ENCODE measurements at regions not wholly inside any gene's neighbourhood (a gene's known extent, or its start where the extent isn't known, plus 50 kb on each side); places are given as distances from the start of the nearest gene placed in this dataset.

- peak; percentile 93 for ATAC-seq
Measured at GRCh38 chr2:138964418-138964817, 184.2 kb upstream of the NXPH2 start.

GRCh38 chr2:138962686-138963085 is 182.5 kb upstream of the NXPH2 start:
- no peak overlapping the region for H2AFZ ChIP-seq (ENCODE audit: low read length)
- H3K27ac ChIP-seq (ENCODE audit: low read length) = no peak overlapping the region
- no peaks in the 10 kb centered on the region for H3K9me2 ChIP-seq (replicated peaks; ENCODE audit: low read length)
- no TSS peak for BruUV-seq (replicated peaks)
- no peaks in the 10 kb centered on the region for H3K79me2 ChIP-seq (ENCODE audit: low read length)
- intact Hi-C loops (cut with micrococcal nuclease) = no loop called here
- H3K4me1 ChIP-seq (ENCODE audit: insufficient read depth, low read length) = peaks cover 17% of the 10 kb centered on the region
- ATAC-seq (no peak), DNase-seq (no peak)
- TF ChIP-seq CTCF (conservative IDR thresholded peaks at IDR 0.05; ENCODE audit: low read depth, low read length) (no peak), EZH2phosphoT487 (IDR thresholded peaks at IDR 0.05; ENCODE audit: borderline replicate concordance, low read length) (no peak), EZH2 (IDR thresholded peaks at IDR 0.05; ENCODE audit: low read length, unreplicated experiment) (no peak)
- no peaks in the 10 kb centered on the region for H3K27me3 ChIP-seq (ENCODE audit: low read length)
- no peak overlapping the region for H3K4me3 ChIP-seq (ENCODE audit: low read length)
- no peak overlapping the region for H3K9ac ChIP-seq (ENCODE audit: low read length)
- H4K20me1 ChIP-seq (ENCODE audit: low read length) = no peaks in the 10 kb centered on the region
- H3K4me2 ChIP-seq (ENCODE audit: low read length) = no peak overlapping the region
- H3F3A ChIP-seq (ENCODE audit: low read length, unreplicated experiment) = no peaks in the 10 kb centered on the region
- CTCF ChIA-PET = no interaction called here
- POLR2A ChIA-PET (ENCODE audit: unreplicated experiment) = no interaction called here
- no peaks in the 10 kb centered on the region for H3K9me3 ChIP-seq (ENCODE audit: low read length)
- H3K36me3 ChIP-seq (ENCODE audit: low read depth, low read length) = no peaks in the 10 kb centered on the region

More at GRCh38 chr2:138964418-138964817, 184.2 kb upstream of the NXPH2 start:
- intact Hi-C loops (cut with micrococcal nuclease) = loop anchor here (1.0 kb wide), 1 partner anchor 15 kb away; no protein-coding TSS in a partner anchor
- no peaks in the 10 kb centered on the region for H3K9me2 ChIP-seq (replicated peaks; ENCODE audit: low read length)
- no peaks in the 10 kb centered on the region for H3K9me3 ChIP-seq (ENCODE audit: low read length)
- no peak overlapping the region for H2AFZ ChIP-seq (ENCODE audit: low read length)
- H3K27me3 ChIP-seq (ENCODE audit: low read length) = no peaks in the 10 kb centered on the region
- TF ChIP-seq EZH2phosphoT487 (IDR thresholded peaks at IDR 0.05; ENCODE audit: borderline replicate concordance, low read length) = no peak
- TF ChIP-seq CTCF (conservative IDR thresholded peaks at IDR 0.05; ENCODE audit: low read depth, low read length) = no peak
- no peak for TF ChIP-seq EZH2 (IDR thresholded peaks at IDR 0.05; ENCODE audit: low read length, unreplicated experiment)
- peak overlapping the region; percentile 26; the same call in 1 of the 2 replicates for H3K4me2 ChIP-seq (ENCODE audit: low read length)
- CTCF ChIA-PET = interaction anchor here (0.5 kb wide), 1 partner anchor 41 kb away, joined by 4 read pairs; no protein-coding TSS in a partner anchor
- H4K20me1 ChIP-seq (ENCODE audit: low read length) = no peaks in the 10 kb centered on the region
- BruUV-seq (replicated peaks) = no TSS peak
- H3K79me2 ChIP-seq (ENCODE audit: low read length) = no peaks in the 10 kb centered on the region
- peak overlapping the region; percentile 94 for H3K27ac ChIP-seq (ENCODE audit: low read length)
- peak; percentile 94 for DNase-seq
- H3F3A ChIP-seq (ENCODE audit: low read length, unreplicated experiment) = no peaks in the 10 kb centered on the region
- H3K36me3 ChIP-seq (ENCODE audit: low read depth, low read length) = no peaks in the 10 kb centered on the region
- H3K9ac ChIP-seq (ENCODE audit: low read length) = peak overlapping the region; percentile 58
- POLR2A ChIA-PET (ENCODE audit: unreplicated experiment) = interaction anchor here (0.6 to 1.5 kb wide), 2 partner anchors 16 to 241 kb away, joined by 3 to 5 read pairs; no protein-coding TSS in a partner anchor
- peaks cover 21% of the 10 kb centered on the region for H3K4me1 ChIP-seq (ENCODE audit: insufficient read depth, low read length)
- no peak overlapping the region for H3K4me3 ChIP-seq (ENCODE audit: low read length)

- POLR2A ChIA-PET (ENCODE audit: unreplicated experiment) = no interaction called here
- no peak for ATAC-seq
- DNase-seq = no peak
- intact Hi-C loops (cut with micrococcal nuclease) = no loop called here
- TF ChIP-seq CTCF (conservative IDR thresholded peaks at IDR 0.05; ENCODE audit: low read depth, low read length) (no peak), EZH2 (IDR thresholded peaks at IDR 0.05; ENCODE audit: low read length, unreplicated experiment) (no peak), EZH2phosphoT487 (IDR thresholded peaks at IDR 0.05; ENCODE audit: borderline replicate concordance, low read length) (no peak)
- Histone ChIP-seq H3K4me1 (ENCODE audit: insufficient read depth, low read length) (peaks cover 17% of the 10 kb centered on the region), H3K79me2 (ENCODE audit: low read length) (no peaks in the 10 kb centered on the region), H3K27ac (ENCODE audit: low read length) (no peak overlapping the region), H3K9me3 (ENCODE audit: low read length) (no peaks in the 10 kb centered on the region), H4K20me1 (ENCODE audit: low read length) (no peaks in the 10 kb centered on the region), H2AFZ (ENCODE audit: low read length) (no peak overlapping the region), H3K27me3 (ENCODE audit: low read length) (no peaks in the 10 kb centered on the region), H3K9ac (ENCODE audit: low read length) (no peak overlapping the region), H3F3A (ENCODE audit: low read length, unreplicated experiment) (no peaks in the 10 kb centered on the region), H3K4me3 (ENCODE audit: low read length) (no peak overlapping the region), H3K36me3 (ENCODE audit: low read depth, low read length) (no peaks in the 10 kb centered on the region), H3K9me2 (replicated peaks; ENCODE audit: low read length) (no peaks in the 10 kb centered on the region), H3K4me2 (ENCODE audit: low read length) (no peak overlapping the region)
- no TSS peak for BruUV-seq (replicated peaks)
- CTCF ChIA-PET = no interaction called here
Measured at GRCh38 chr2:138960191-138960590, 180.0 kb upstream of the NXPH2 start.
